Right lobe of liver (tissue), 6 donors: ENCODE measurements at regions not wholly inside any gene's neighbourhood (a gene's known extent, or its start where the extent isn't known, plus 50 kb on each side); places are given as distances from the start of the nearest gene placed in this dataset.

ENCODE experiments used
- ATAC-seq, 4 donors: fragments of 200-7000 bp; cut with Tn5 transposase; one replicate each; pipeline ENCODE4 v1.9.1; 2020; ENCODE audit warnings: mild to moderate bottlenecking in 4 of 4, moderate library complexity in 4 of 4
- DNase-seq, 3 donors: peaks; one replicate each; pipeline ENCODE4 v3.0.0-alpha.2; 2020
- H3K27ac ChIP-seq, 3 donors: fragments of 200-600 bp; one replicate each; pipeline ENCODE4 v1.8.0; 2022
- H3K27me3 ChIP-seq, 2 donors: fragments of 200-600 bp; one replicate each; pipeline ENCODE4 v1.8.0; 2022
- H3K36me3 ChIP-seq, 4 donors: fragments of 200-600 bp; sonication (generic) in 1 of 4; one replicate each; pipeline versions ENCODE4 v1.5.1 to v1.8.0; 2017 to 2022; ENCODE audit warnings: control low read depth in 1 of 4
- H3K4me1 ChIP-seq, 4 donors: fragments of 200-600 bp; sonication (generic) in 1 of 4; one replicate each; pipeline versions ENCODE4 v1.5.1 to v1.8.0; 2017 to 2022; ENCODE audit warnings: control low read depth in 1 of 4
- H3K4me3 ChIP-seq, 3 donors: fragments of 200-600 bp; one replicate each; pipeline ENCODE4 v1.8.0; 2022
- H3K9me3 ChIP-seq, 4 donors: fragments of 200-600 bp; sonication (generic) in 1 of 4; one replicate each; pipeline versions ENCODE4 v1.5.1 to v1.8.0; 2017 to 2022; ENCODE audit warnings: control low read depth in 1 of 4
- CTCF ChIP-seq, 4 donors: fragments of 200-600 bp in 3 of 4; fragments of 450-650 bp in 1 of 4; IDR thresholded peaks; one replicate each; pipeline versions ENCODE4 v1.5.1 to v1.8.0; 2016 to 2022; ENCODE audit warnings: antibody characterized with exemption in 4 of 4, mild to moderate bottlenecking in 2 of 4
- POLR2A ChIP-seq: fragments of 450-650 bp; IDR thresholded peaks from one replicate; pipeline ENCODE4 v1.6.1; 2017; ENCODE audit warnings: antibody characterized with exemption, mild to moderate bottlenecking
- WGBS: methylation state at CpG from one replicate; pipeline ENCODE4 v1.1.6; 2018; ENCODE audit warnings: low coverage, low lambda C conversion rate; ENCODE audit not compliant: insufficient coverage; ENCODE audit errors: missing lambda C conversion rate; 5-methylcytosine and 5-hydroxymethylcytosine counted together
- intact Hi-C, 2 donors: fragments of 100-400 bp; cut with DNase I; formaldehyde crosslinking; loops; one replicate each; pipeline versions ENCODE4 v1.11.2 to v1.14.1; 2022
- donor health status: DM: no; HTN: yes; CAD: no.
- donor health status: DM: no; HTN: no; CAD: no.
- donor health status: DM: no; HTN: no; CAD: no.
- donor health status: DM: no; HTN: yes; CAD: no.
- donor health status: DM: no; HTN: yes; CAD: no.

DNA sequence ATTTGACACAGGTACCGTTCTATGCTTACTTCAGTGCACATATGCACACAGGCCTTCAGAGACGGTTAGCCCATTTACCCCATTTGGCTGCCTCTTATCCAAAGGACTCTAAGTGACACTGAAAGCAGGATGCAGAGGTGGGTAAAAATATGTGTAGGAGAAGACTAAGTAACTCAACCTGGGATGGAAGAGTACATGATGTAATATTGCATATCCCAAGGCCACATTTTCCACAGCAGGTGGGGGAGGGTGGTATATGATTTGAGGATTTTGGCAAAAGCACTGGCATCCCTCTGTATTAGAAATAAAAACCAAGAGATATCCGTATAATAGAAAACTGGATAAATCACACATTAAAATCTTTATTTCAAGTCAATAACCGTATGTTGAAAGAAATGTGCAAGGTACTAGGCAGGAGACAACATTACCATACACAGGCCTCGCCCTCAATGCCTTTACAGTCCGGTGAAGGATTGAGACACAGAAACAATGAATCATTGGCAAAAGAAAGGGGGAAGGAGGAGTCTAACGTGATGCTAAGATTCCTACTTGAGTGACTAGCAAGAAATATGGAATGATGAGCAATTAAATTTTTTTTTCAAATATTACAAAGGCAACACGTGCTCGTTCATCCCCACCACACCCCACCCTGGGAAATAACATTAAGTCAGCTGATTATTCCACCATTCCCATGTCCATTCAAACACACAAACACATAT is 161.0 kb upstream of the RASGEF1B start:
- Histone ChIP-seq H3K27ac (peak overlapping the region in 1 of 3 donors; percentile 4), H3K4me3 (no peak overlapping the region), H3K36me3 (no peaks in the 10 kb centered on the region), H3K4me1 (peaks cover 0 to 30% (median 5%) of the 10 kb centered on the region in 4 donors), H3K9me3 (no peaks in the 10 kb centered on the region), H3K27me3 (no peaks in the 10 kb centered on the region)
- WGBS, result 60% methylated on average over 9 of the region's 9 CpGs
- TF ChIP-seq CTCF (IDR thresholded peaks at IDR 0.05) (no peak), POLR2A (no peak)
- DNase-seq, result no peak
- intact Hi-C loops, result no loop called here
- ATAC-seq, result no peak

GRCh38 chr4:81631958-81632441 is 160.3 kb upstream of the RASGEF1B start:
- no peaks in the 10 kb centered on the region for H3K27me3 ChIP-seq
- intact Hi-C loops, result no loop called here
- H3K4me1 ChIP-seq, result peaks cover 0 to 38% (median 9%) of the 10 kb centered on the region in 4 donors
- H3K9me3 ChIP-seq, result no peaks in the 10 kb centered on the region
- no peak overlapping the region for H3K4me3 ChIP-seq
- H3K27ac ChIP-seq, result peak overlapping the region in 2 of 3 donors; percentile 3 to 43
- DNase-seq (no peak), ATAC-seq (peak in 3 of 4 donors; percentile 16 to 76 (median 27))
- TF ChIP-seq POLR2A (peak; percentile 37), CTCF (IDR thresholded peaks at IDR 0.05) (no peak)
- H3K36me3 ChIP-seq, result no peaks in the 10 kb centered on the region
- WGBS, result 61% methylated on average over 3 of the region's 4 CpGs

GRCh38 chr4:81629366-81629765 is 157.7 kb upstream of the RASGEF1B start:
- H3K9me3 ChIP-seq, result no peaks in the 10 kb centered on the region
- no peak for TF ChIP-seq POLR2A
- no peak for TF ChIP-seq CTCF (IDR thresholded peaks at IDR 0.05)
- no peaks in the 10 kb centered on the region for H3K36me3 ChIP-seq
- no peaks in the 10 kb centered on the region for H3K27me3 ChIP-seq
- WGBS, result 49% methylated on average over 4 of the region's 4 CpGs
- peaks cover 0 to 46% (median 20%) of the 10 kb centered on the region in 4 donors for H3K4me1 ChIP-seq
- peak overlapping the region in 1 of 3 donors; percentile 82 for H3K27ac ChIP-seq
- ATAC-seq (no peak), DNase-seq (no peak)
- intact Hi-C loops, result no loop called here
- H3K4me3 ChIP-seq, result no peak overlapping the region

GRCh38 chr4:81628489-81628888 is 156.8 kb upstream of the RASGEF1B start:
- no peak overlapping the region for H3K4me3 ChIP-seq
- WGBS, result 30% methylated on average over 3 of the region's 3 CpGs
- no peaks in the 10 kb centered on the region for H3K36me3 ChIP-seq
- H3K27ac ChIP-seq, result peak overlapping the region; percentile 71 to 82 (median 81)
- TF ChIP-seq POLR2A, result peak; percentile 31
- TF ChIP-seq CTCF (IDR thresholded peaks at IDR 0.05), result no peak
- no peaks in the 10 kb centered on the region for H3K9me3 ChIP-seq
- ATAC-seq, result peak; percentile 56 to 86 (median 66)
- no peak for DNase-seq
- peaks cover 4 to 55% (median 24%) of the 10 kb centered on the region in 4 donors for H3K4me1 ChIP-seq
- intact Hi-C loops, result no loop called here
- H3K27me3 ChIP-seq, result no peaks in the 10 kb centered on the region
